NCI-H2227 (cell line): ENCODE measurements at regions not wholly inside any gene's neighbourhood (a gene's known extent, or its start where the extent isn't known, plus 50 kb on each side); places are given as distances from the start of the nearest gene placed in this dataset.

Experiments
- DNase-seq: peaks from one replicate; lab custom pipeline; 2025; ENCODE audit not compliant: unreplicated experiment; lab: John Stamatoyannopoulos, UW

DNA sequence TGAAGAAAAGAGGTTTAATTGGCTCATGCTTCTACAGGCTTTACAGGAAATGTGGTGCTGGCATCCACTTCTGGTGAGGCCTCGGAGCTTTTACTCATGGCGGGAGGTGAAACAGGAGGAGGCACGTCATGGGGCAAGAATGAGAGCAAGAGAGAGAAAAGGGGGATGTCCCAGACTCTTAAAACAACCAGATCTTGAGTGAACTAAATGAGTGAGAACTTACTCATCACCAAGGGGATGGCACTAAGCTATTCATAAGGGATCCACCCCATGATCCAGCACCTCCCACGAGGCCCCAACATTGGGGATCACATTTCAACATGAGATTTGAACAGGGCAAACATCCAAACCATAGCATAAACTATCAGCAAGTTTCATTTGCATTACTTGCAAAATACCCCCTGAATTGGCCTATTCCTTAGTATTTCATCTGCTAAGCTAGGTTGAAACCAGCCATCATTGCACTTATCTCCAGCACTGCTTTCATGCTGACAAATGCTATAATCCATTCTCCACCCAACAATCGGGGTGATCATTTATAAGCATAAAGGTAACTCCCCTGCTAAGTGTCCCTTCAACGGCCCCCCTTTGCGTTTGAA lies 179.0 kb downstream of the NOC3L start:
- no peak for DNase-seq

DNA sequence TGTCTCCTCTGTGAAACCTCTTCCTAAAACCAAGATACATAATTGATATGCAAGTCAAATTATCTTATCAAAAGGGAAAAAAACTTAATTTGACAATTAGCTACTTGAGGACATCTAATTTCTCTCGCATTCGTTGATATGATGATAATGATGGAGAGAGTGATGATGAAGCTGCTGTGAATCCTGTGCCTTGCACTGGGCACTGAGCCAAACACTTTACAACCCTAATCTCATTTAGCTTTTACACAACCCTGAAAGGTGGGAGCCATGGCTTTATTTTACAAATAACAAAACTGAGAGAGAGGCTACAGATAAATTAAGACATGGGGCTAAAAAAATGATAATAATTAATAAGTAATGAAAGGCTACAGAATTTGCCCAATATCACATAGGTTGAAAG lies 176.0 kb downstream of the NOC3L start:
- no peak for DNase-seq

DNA sequence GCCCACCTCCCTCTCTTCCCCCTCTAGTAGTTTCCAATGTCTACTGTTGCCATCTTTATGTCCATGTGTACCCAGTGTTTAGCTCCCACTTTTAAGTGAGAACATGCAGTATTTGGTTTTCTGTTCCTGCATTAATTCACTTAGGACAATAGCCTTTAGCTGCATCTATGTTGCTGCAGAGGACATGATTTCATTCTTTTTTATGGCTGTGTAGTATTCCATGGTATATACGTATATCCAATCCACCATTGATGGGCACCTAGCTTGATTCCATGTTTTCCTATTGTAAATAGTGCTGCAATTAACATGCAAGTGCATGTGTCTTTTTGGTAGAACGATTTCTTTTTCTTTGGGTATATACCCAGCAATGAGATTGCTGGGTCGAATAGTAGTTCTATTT lies 170.4 kb downstream of the NOC3L start:
- DNase-seq: no peak

DNA sequence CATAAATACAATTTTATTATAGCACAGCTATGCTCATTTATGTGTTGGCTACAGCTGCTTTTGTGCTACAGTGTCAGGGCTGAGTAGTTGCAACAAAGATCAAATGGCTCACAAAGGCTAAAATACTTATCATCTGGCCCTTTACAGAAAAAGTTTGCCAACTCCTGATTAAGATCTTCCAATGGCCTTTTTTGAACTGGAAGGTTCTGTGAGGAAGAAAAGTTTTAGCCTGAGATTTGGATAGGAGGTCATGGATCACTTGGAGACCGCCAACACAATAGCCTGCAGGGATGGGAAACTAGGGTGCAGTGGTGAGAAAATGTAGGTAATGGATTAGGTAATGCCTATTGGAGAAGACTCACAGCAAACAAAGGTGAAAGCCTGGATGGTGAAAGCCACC lies 169.8 kb downstream of the NOC3L start:
- DNase-seq: no peak

DNA sequence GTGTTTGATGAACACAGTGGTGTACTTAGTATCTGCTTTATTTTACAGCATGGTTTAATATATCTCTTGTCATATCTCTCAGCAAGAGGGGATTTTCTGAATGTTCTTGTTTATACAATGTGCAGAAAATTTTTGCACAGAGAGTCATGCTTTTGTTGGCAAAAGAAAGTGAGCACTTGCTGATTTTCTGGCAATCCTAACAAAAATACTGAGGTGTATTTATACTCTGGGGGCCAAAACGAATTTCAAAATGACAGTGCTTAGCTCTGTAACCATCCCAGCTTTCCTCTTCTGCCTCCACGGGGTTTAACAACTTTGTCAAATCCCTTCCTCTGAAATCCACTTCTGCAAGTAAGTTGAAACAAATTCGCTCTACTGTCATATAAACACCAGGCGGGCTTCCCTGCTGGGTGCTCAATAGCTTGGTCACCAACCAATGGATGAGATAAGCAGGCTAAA lies 169.2 kb downstream of the NOC3L start:
- no peak for DNase-seq

DNA sequence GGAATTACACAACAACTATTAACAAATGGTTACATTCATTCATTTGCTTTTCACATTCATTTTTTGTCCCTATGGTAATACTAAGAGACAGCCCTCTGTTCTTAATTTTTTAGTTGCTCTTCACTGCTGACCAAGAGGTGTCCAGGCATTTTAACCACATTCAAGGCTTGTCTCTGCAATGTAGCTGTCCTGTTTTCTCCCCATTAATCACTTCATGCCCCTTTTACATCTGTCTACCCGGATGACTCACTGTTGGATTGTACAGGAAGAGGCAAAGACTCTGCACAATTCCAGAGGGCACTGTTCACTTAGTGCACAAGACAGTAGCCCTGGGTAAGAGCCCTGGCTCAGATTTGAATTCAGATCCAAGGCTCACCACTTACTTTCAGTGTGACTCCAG lies 168.5 kb downstream of the NOC3L start:
- DNase-seq: no peak

DNA sequence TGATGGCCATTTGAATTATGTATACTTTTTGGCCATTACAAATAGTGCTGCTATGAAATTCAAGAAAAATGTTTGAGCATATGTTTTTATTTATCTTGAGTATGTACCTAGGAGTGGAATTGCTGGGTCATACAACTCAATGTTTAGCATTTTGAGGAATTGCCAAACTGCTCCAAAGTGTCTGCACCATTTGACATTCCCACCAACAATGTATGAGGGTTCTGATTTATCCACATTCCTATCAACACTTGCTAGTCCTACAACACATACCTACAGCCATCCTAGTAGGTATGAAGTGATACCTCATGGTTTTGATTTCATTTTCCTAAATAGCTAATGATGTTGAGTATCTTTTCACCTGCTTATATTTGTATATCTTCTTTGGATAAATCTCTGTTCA lies 165.5 kb downstream of the NOC3L start:
- no peak for DNase-seq

DNA sequence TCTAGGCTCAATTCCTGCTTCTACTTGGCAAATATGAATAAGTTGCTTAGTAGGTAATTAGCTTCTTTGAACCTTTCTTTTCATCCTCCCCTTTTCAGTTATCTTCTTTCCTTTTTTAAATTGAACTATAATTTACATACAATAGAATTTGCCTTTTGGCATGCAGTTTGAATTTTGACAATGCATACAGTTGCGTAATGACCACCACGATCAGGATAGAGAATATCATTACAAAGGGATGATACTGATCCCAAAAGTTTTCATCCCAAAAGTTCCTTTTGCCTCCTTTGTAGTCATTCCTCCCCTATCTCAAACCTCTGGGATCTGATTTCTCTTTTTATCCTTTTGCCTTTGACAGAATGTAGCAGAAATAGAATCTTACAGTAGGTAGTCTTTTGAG lies 164.4 kb downstream of the NOC3L start:
- DNase-seq: no peak

DNA sequence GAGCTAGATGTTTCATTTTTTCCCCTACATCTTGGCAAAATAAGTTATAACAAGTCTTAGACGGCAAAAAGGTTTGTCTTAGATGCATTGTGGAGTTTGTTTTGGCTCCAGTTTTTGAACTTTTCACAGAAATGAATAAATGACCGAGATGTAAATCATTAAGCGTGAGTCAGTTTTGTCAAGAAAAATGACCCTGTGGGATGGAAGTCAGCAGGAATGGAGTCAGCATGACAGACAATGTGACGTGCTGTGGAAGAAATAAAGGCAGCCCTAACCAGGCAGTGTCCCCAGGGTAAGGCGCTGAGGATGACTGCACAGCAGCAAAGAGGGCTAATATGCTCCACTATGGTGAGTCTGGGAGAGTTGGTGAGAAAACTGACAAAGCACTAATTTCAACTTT lies 163.2 kb downstream of the NOC3L start:
- no peak for DNase-seq

DNA sequence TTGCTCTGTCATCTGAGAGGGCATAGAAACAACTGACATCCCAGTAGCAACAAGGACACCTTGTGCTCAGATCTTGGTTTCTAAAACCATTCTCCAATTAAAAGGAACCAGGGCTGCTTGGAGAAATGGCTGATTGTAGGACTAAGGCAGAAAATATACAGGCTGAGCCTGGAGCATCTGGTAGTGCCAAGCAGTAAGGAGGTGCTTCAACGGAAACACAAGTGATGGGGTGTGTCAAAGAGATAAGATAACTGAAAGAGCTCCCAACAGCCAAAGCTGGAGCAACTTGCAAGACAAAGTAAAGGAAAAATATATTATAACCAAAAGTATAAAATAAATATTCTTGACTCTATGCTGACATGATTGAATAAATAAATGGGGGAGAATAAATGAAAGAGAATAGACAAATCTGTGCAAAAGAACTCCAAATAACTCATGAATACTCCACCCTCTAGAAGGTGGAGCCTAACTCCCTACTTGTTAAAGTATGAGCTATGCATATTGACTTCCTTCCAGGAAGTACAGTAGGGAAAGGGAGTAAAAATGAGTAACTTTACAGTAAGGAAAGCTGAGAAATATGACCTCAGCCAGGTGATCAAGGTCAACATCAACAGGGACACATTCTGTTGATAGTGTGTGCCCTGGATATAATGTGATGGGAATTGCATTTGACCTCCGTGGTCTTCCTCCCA lies 162.4 kb downstream of the NOC3L start:
- DNase-seq: no peak

DNA sequence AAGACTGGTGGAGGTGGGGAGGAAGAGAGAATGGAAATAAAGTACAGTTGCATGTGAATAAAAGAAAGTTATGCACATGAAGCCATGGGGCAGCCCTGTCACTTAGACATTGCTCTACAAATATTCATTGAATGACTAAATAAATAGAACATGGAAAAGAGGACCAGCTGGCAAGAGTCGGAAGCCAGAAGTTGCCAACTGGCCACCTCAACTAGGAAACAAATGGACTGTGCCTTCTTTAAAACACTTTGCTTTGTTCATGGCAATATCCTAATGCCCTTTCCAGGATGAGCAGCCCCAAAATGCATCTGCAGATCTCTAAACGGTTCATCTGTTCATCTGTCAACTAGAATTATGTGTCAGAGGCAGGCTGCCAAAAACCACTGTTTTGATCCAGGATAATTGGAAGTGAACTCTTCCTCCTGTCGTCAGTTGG lies 157.3 kb downstream of the NOC3L start:
- no peak for DNase-seq

DNA sequence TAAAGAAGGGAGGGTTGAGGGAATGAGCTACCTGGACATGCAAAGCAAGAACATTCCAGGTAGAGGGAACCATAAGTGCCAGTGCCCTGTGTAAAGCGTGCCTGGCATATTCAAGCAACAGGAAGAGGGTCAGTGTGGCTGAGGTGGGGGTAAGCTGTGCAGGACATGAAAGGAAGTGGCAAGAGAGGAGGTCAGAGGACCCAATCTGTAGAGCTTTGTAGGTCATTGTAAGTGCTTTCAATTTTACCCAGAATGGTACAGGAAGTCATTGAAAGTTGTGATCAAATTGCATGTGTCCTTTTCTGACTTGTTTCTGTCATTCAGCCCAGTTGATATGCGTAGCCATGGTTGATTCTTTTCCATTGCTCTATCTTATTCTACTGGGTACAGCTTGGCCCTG lies 156.6 kb downstream of the NOC3L start:
- no peak for DNase-seq

DNA sequence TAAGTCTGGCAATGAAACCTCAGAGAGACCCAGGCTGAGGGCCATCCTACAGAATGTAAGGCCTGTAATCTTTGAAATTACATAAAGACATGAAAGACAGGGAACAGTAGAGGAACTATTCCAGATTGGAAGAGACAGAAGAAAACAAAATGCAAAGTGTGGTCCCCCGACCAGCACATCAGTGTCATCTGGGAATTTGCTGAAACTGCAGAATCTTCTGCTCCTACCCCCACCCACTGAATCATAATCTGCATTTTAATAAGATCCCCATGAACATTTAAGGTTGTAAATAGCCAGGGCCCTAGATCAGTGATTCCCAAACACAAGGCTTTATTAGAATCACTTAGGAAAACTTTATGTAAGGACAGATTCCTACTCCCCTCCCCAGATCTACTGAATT lies 154.4 kb downstream of the NOC3L start:
- DNase-seq: no peak

DNA sequence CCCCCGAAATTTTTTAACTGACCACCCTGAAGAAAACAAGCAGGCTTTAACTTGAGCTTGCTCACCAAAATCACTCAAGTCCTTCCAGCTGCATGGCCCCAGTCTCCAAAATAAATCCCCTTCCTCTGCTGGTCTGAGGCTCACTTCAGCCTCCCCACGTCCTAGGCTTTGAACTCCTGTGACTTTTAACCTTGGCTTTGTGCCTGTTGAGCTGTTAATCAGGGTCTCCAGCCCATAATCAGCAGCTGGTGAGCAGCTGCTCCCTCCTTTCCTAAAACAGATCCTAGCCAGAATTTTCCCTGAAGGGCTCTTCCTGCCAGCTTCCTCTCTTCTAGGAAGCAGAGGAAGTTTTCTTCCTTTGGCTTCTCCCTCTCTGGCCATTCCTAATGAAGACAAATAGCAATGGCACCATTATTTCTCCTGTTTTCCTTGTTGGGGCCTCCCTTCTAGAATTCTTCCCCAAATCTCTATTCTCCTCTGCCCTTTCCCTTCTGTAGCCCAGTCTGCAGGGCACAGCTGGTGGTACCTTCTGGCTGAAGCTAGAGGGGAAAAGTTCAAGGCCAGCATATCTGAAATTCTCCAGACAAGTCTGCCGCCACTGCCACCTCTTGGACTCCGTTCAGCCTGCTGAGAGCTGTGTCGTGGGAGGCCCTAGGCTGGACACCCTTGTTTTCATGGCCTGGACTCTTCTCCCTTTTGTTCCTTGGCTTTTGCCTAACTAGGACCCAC lies 152.1 kb downstream of the NOC3L start:
- DNase-seq: no peak

DNA sequence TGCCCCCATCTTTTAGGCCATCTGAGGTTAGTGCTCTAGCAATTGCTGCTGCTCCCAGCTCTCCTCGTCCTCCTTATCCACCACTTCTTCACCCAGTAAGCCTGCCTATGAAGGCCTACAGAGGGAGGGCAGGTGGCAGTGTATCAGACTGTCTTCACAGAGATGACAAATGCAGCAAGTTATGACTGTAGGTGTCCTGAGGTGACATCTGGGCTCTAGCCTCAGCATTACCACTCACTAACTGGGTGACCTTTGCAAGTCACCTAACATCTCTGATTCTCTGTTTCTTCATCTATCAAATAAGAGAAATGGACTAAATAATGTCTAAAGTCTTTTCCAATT lies 151.6 kb downstream of the NOC3L start:
- DNase-seq: no peak

DNA sequence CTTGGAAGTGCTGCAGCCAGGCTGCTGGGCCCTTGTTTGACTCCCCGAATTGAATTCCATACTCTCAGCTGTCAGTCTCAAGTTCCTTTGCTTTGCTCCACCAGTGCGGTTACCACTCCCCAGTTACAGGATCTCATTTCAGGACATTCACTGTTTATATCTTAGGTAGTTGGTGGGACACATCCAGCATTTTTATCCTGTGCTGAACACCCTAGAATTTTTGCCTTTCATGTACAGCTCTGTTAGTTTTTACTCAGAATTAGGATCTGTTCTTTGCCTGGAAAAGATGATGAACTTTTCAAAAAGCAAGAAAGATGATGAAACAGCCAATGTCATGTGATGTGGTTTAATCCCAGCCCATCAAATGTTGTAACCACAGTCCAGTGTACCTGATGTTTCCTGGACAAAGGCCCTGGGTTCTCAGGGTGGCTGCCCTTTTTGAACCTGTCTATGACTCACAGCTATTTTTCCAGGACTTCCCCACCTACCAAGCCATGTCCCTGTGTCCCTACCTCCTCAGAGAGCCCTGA lies 149.7 kb downstream of the NOC3L start:
- DNase-seq: no peak

DNA sequence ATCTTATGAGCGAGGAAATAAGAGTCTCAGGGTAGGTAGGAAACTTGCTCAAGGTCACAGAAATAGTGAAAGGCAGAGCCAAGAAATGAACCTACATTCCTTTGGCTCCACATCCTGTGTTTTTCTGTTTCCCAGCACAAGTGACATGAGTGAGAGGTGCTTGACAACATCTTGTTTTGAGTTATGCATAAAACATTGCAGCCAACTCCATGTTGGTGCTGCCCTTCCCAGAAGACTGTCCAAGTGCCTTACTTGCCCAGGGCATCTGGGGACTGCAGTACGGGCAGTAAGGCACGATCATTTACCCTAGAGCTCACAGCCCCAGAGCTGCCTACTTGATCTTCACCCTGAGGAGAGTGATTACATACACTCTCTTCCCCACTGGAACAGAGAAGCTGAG lies 148.8 kb downstream of the NOC3L start:
- no peak for DNase-seq

DNA sequence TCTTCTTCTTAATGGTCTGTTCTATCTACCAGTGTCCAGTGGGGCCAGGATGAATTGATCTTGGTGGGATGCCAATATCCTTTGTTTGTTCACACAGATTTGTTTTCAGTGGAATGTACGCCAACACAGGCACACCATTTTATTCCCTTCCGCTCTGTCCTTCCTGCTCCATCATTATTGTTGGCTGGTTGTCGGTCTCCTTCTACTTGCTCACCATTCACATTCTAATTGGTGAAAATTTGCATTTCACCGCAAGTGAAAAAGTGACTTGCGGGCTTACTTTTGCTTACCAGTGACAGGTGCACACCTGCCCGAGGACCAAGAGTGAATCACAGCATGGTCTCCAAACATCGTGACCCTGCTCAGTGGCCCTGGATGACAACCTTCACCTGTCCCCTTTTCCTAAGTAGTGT lies 148.3 kb downstream of the NOC3L start:
- no peak for DNase-seq

DNA sequence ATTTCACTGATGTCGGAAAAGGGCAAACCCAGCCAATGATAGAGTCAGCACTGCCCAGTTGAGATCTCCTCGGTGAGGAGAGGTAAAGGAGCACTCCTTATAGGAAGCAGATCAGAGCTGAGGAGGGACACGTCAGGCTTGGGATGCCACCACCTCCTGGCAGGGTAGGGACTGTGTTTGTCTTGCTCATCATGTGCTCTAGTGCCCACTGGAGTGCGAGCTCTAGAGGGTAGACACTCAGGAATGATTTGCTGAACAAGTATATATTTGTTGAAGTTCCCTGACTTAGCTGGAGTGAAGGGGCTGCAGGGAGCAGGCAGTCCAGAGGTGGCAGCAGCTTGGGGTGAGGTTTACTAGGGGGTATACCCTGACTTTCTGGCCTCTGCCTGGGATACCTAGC lies 146.5 kb downstream of the NOC3L start:
- DNase-seq: no peak

DNA sequence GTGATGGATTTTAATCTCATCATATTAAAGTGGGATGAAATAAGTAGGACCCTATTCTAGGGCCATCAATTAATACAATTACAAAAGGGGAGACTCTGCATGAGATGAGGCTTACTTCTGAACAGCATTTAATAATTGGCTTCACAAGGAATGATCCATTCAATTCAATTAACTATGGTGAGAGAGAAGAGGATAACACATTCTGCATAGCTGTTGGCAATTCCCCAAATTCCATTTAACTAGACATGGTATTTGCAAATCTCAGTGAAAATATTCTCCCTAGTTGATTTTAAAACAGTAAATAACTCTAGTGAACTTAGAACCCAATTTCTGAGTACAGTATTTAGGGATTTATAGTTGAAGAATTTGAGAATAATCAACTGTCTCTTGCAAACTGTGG lies 145.3 kb downstream of the NOC3L start:
- no peak for DNase-seq

DNA sequence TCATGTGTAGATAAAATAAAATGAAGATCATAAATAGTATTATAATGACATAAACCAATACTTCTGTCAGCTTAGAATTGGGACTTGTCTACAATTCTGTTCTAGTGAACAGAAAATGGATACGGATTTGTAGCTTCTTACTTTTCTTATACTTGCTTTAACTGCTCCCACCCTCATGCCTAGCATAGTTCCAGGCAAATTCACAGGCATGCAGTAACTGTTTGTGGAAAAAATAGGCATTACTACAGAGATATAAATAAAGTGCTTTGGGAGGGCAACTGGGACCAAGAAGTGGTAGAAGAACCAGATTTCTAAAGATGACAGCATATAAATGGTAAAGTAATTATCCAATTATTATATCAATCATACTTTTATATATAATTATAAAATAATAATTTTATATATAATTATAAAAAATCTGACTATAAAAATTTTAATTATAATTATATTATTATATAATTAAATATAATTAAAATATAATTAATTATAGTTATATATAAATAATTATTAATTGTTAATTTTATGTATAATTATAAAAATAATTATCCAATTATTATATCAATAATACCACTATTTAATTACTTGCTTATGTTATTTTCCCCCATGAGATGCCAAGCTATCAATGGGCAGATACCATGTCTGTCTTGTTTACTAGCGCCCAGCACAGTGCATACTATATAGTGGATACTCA lies 144.1 kb downstream of the NOC3L start:
- DNase-seq: no peak

DNA sequence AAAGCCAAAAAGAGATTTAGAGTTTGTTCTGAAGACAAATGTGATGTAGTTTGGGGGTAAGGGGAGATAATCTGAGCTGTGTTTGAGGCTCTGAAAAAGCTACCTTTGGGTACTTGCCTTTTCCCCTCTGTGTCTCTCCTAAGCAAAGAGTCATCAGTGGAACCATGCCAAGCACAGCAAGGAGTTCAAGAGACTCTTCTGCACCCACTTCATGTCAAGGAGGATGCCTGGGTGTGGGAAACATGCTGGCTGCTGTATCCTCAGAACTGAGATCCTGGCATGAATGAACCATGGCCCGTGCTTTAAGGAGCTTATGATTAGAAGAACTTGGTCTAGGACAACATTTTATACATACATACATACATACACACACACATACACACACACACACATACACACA lies 142.9 kb downstream of the NOC3L start:
- no peak for DNase-seq
